Brain microvascular endothelial cell (primary cell): ENCODE measurements at regions not wholly inside any gene's neighbourhood (a gene's known extent, or its start where the extent isn't known, plus 50 kb on each side); places are given as distances from the start of the nearest gene placed in this dataset.

ENCODE experiments used
- DNase-seq: peaks from one replicate; pipeline ENCODE4 v3.0.0-alpha.2; 2020
- H3K27ac ChIP-seq: fragments of 250-450 bp; sonication (Bioruptor Pico); 2 replicates; pipeline ENCODE4 v1.5.1; 2020; ENCODE audit warnings: mild to moderate bottlenecking, moderate library complexity
- H3K27me3 ChIP-seq: fragments of 250-450 bp; sonication (Bioruptor Pico); replicated peaks from 2 replicates; pipeline ENCODE4 v1.5.1; 2020; ENCODE audit warnings: mild to moderate bottlenecking
- H3K36me3 ChIP-seq: fragments of 250-450 bp; sonication (Bioruptor Pico); replicated peaks from 2 replicates; pipeline ENCODE4 v1.5.1; 2020; ENCODE audit warnings: mild to moderate bottlenecking
- H3K4me3 ChIP-seq: 2 replicates; pipeline ENCODE4 v1.5.1; 2011; ENCODE audit warnings: low read depth, mild to moderate bottlenecking, control low read depth, low read length, moderate library complexity
- in situ Hi-C: cut with HindIII; loops from 2 replicates; pipeline ENCODE4 v1.10.0; 2017; ENCODE audit warnings: low sequenced_read_pairs, low pct_ligation_motif_present
- TF ChIP-seq, protein P1 (sequence below): IDR thresholded peaks from 2 replicates; pipeline ENCODE4 v1.5.1; 2011; ENCODE audit warnings: low read depth, mild to moderate bottlenecking, moderate library complexity, low read length, control low read depth, inconsistent platforms; ENCODE audit errors: missing control alignments

DNA sequence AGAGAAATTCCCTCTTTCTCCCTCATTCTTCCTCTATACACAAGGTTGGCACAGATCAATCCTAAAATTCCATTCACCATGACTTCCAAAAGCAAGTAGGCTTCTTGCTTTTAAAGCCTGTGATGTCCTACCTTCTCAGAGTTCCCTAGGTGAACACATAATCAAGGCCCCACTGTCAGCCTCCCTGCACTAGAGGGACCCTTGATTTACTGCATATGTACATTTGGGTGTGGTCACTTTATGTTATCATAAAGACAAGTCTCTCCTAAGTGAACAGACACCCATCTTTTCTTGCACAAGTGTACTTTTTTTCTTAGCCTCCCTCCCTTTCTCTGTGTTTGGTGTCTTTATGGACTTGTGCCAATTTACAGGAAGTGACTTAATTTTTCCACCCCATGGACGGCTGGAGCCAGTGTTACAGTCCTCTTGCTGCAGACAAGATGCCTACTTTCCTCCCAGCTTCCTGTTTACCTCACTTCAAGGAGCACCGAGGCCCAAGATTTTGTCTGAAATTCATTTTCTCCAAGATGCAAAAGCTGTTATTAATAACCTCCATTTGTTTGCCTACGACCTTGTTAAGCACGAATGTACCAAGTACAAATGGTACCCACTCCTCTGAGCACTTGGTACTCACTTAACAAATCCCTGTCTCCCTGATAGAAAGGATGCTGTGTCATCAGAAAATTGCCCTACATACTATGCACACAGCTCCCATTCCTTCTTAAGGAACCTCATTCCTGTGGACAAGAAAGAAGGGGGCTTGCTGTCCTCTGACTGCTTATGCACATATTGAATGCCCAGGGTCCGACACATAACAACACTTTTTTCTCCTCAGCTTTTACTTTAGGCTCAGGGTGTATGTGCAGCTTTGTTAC, 82.8 kb upstream of the SLC44A3 start:
- DNase-seq, result no peak
- no peak overlapping the region for H3K27ac ChIP-seq
- in situ Hi-C loops, result no loop called here
- no peak overlapping the region for H3K4me3 ChIP-seq
- H3K27me3 ChIP-seq, result no peaks in the 10 kb centered on the region
- TF ChIP-seq, protein P1, sequence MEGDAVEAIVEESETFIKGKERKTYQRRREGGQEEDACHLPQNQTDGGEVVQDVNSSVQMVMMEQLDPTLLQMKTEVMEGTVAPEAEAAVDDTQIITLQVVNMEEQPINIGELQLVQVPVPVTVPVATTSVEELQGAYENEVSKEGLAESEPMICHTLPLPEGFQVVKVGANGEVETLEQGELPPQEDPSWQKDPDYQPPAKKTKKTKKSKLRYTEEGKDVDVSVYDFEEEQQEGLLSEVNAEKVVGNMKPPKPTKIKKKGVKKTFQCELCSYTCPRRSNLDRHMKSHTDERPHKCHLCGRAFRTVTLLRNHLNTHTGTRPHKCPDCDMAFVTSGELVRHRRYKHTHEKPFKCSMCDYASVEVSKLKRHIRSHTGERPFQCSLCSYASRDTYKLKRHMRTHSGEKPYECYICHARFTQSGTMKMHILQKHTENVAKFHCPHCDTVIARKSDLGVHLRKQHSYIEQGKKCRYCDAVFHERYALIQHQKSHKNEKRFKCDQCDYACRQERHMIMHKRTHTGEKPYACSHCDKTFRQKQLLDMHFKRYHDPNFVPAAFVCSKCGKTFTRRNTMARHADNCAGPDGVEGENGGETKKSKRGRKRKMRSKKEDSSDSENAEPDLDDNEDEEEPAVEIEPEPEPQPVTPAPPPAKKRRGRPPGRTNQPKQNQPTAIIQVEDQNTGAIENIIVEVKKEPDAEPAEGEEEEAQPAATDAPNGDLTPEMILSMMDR, result no peak
- H3K36me3 ChIP-seq, result no peaks in the 10 kb centered on the region

DNA sequence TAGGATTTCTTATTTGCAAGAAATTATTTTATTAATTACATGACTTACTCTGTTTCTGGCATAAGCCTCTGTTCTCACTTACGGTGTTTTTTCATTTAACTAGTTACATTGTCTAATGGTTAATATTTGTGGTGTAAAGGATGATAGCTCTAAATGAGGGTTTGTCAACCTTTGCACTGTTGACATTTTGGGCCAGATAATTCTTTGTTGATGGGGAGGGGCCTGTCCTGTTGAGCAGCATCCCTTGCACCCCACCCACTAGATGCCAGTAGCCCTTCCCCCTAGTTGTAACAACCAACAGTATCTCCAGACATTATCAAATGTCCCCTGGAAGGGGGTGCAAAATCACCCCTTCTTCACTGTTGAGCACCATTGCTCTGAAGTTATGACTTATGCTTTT, 83.6 kb upstream of the SLC44A3 start:
- H3K4me3 ChIP-seq, result no peak overlapping the region
- H3K27me3 ChIP-seq, result no peaks in the 10 kb centered on the region
- TF ChIP-seq, protein P1, result no peak
- in situ Hi-C loops, result no loop called here
- H3K36me3 ChIP-seq, result no peaks in the 10 kb centered on the region
- no peak overlapping the region for H3K27ac ChIP-seq
- no peak for DNase-seq

DNA sequence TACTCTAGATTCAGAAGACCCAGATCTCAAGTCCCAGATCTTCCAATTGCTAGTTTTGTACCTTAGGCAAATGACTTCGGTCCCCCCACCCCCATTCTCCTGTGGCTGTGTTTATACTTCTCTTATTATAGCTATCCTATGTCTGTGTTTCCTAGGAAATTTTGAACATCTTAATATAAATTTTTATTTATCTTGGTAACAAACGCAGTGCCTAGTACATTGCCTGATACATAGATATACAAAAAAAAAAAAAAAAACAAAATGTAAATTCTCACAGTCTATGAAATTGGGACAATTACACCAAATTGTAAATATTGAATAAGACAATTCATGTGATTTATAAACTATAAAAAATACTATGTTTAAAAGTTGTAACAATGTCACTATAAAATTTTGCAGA, 84.1 kb upstream of the SLC44A3 start:
- Histone ChIP-seq H3K36me3 (no peaks in the 10 kb centered on the region), H3K27ac (peak overlapping the region; percentile 74), H3K4me3 (no peak overlapping the region), H3K27me3 (no peaks in the 10 kb centered on the region)
- no peak for DNase-seq
- TF ChIP-seq, protein P1, result no peak
- in situ Hi-C loops, result no loop called here

DNA sequence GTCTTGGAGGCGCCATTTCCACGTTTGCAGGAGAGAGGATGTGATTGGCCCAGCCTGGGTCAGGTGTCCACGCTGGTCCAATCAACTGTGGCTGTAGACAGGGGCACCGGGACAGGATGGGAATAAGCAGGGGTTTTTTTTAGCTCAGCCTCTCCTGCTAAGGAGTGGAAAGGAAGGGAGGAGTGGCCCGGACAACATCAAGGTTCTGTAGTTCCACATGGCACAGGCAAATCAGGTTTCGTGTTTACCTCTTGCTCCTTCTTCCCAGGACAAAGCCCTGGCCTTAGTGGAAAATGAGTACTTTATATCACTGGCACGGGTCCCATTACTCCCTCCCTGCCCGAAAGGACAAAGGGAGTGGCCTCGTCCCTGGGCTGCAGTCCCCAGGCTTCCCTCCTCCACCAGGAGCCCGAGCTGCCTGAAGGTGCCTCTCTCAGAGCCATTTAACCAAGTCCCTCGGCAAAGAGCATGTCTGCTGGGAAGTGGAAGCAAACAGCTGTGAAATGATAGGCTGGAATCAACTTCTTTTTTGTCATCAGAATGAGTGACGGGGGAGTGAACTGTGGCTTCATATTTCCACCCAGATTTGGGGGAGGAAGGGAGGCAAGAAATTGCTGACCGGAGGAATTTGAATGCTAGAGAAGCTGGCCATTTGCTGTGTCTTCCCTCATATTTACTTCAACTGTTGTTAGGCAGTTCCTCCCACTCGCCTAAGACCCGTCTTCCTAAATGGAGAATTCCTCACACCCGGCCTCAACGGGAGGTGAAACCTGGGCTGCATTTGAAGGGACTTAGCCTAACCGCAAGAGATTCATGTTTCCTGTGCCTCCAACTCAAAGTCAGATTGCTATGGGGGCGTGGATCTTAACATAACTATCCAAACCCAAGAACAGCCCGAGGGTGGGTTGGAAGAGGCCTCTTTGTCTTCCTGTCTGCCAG, 84.9 kb upstream of the SLC44A3 start:
- peak; percentile 88 for DNase-seq
- no peaks in the 10 kb centered on the region for H3K27me3 ChIP-seq
- H3K4me3 ChIP-seq, result no peak overlapping the region
- TF ChIP-seq, protein P1, result no peak
- peak overlapping the region; percentile 74 for H3K27ac ChIP-seq
- H3K36me3 ChIP-seq, result no peaks in the 10 kb centered on the region
- in situ Hi-C loops, result no loop called here

DNA sequence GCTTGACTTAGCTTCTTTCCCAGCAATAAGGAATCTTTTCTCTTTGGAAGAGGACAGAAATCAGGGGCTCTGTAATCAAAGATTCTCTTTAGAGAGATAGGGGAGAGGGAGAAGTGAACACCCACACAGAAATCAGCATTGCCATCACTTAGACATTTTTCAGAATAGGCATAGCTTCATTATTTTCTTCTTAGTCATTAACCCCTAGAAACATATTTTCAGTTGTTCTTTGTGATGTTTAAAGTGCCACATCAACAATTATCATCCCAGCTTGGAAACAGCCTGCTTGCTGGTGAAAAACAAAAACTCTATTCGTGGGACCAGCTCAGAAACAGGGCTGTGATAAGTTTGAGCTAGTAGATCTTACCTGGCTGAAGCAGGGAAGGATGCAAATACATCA, 88.3 kb upstream of the SLC44A3 start:
- no peak overlapping the region for H3K4me3 ChIP-seq
- H3K36me3 ChIP-seq, result no peaks in the 10 kb centered on the region
- TF ChIP-seq, protein P1, result no peak
- no peak overlapping the region for H3K27ac ChIP-seq
- no peaks in the 10 kb centered on the region for H3K27me3 ChIP-seq
- in situ Hi-C loops, result no loop called here
- no peak for DNase-seq
